Glutamatergic neuron (in vitro differentiated cells): ENCODE measurements at regions not wholly inside any gene's neighbourhood (a gene's known extent, or its start where the extent isn't known, plus 50 kb on each side); places are given as distances from the start of the nearest gene placed in this dataset.

Experiments
- DNase-seq: peaks from one replicate; pipeline ENCODE4 v3.0.0; 2022
- H3K27ac Mint-ChIP-seq: one replicate; pipeline ENCODE4 v1.8.0; 2020; ENCODE audit warnings: mild to moderate bottlenecking, mixed read lengths, inconsistent platforms; ENCODE audit not compliant: unreplicated experiment
- H3K27me3 Mint-ChIP-seq: one replicate; pipeline ENCODE4 v1.8.0; 2020; ENCODE audit warnings: mild to moderate bottlenecking, moderate library complexity, mixed read lengths, inconsistent platforms; ENCODE audit not compliant: unreplicated experiment
- H3K36me3 Mint-ChIP-seq: one replicate; pipeline ENCODE4 v1.8.0; 2020; ENCODE audit warnings: mild to moderate bottlenecking, mixed read lengths, inconsistent platforms; ENCODE audit not compliant: unreplicated experiment
- H3K4me1 Mint-ChIP-seq: one replicate; pipeline ENCODE4 v1.8.0; 2020; ENCODE audit warnings: mild to moderate bottlenecking, low read depth, mixed read lengths, inconsistent platforms; ENCODE audit not compliant: unreplicated experiment
- H3K4me3 Mint-ChIP-seq: one replicate; pipeline ENCODE4 v1.8.0; 2020; ENCODE audit warnings: mild to moderate bottlenecking, mixed read lengths, inconsistent platforms; ENCODE audit not compliant: unreplicated experiment
- H3K9me3 Mint-ChIP-seq: one replicate; pipeline ENCODE4 v1.8.0; 2020; ENCODE audit warnings: mild to moderate bottlenecking, moderate library complexity, mixed read lengths, inconsistent platforms; ENCODE audit not compliant: unreplicated experiment
- CTCF ChIP-seq: fragments of 200-600 bp; sonication (generic); IDR thresholded peaks from one replicate; pipeline ENCODE4 v1.5.0; 2021; ENCODE audit not compliant: partially characterized antibody, unreplicated experiment

GRCh38 chr13:54387625-54388024 is 1359.0 kb downstream of the OLFM4 start:
- Mint-ChIP-seq H3K4me3 (no peak overlapping the region), H3K27me3 (no peaks in the 10 kb centered on the region), H3K27ac (no peak overlapping the region), H3K4me1 (no peaks in the 10 kb centered on the region), H3K36me3 (peaks cover 5% of the 10 kb centered on the region), H3K9me3 (no peaks in the 10 kb centered on the region)
- no peak for TF ChIP-seq CTCF
- DNase-seq = no peak

GRCh38 chr13:54390841-54391240 is 1362.2 kb downstream of the OLFM4 start:
- no peaks in the 10 kb centered on the region for H3K4me1 Mint-ChIP-seq
- no peaks in the 10 kb centered on the region for H3K27me3 Mint-ChIP-seq
- no peak for TF ChIP-seq CTCF
- no peak for DNase-seq
- H3K4me3 Mint-ChIP-seq = no peak overlapping the region
- H3K9me3 Mint-ChIP-seq = no peaks in the 10 kb centered on the region
- H3K27ac Mint-ChIP-seq = no peak overlapping the region
- H3K36me3 Mint-ChIP-seq = peaks cover 5% of the 10 kb centered on the region

GRCh38 chr13:54394085-54394700 is 1365.6 kb downstream of the OLFM4 start:
- DNase-seq = no peak
- Mint-ChIP-seq H3K4me3 (no peak overlapping the region), H3K36me3 (no peaks in the 10 kb centered on the region), H3K9me3 (no peaks in the 10 kb centered on the region), H3K4me1 (no peaks in the 10 kb centered on the region), H3K27ac (no peak overlapping the region), H3K27me3 (no peaks in the 10 kb centered on the region)
- TF ChIP-seq CTCF = no peak

- no peak for DNase-seq
- no peak overlapping the region for H3K27ac Mint-ChIP-seq
- H3K36me3 Mint-ChIP-seq = no peaks in the 10 kb centered on the region
- H3K4me3 Mint-ChIP-seq = no peak overlapping the region
- H3K9me3 Mint-ChIP-seq = no peaks in the 10 kb centered on the region
- no peaks in the 10 kb centered on the region for H3K27me3 Mint-ChIP-seq
- no peak for TF ChIP-seq CTCF
- H3K4me1 Mint-ChIP-seq = no peaks in the 10 kb centered on the region
Observed at GRCh38 chr13:54394908-54395307, 1366.3 kb downstream of the OLFM4 start.

- no peak for DNase-seq
- Mint-ChIP-seq H3K4me1 (no peaks in the 10 kb centered on the region), H3K9me3 (no peaks in the 10 kb centered on the region), H3K4me3 (no peak overlapping the region), H3K27ac (no peak overlapping the region), H3K36me3 (no peaks in the 10 kb centered on the region), H3K27me3 (no peaks in the 10 kb centered on the region)
- no peak for TF ChIP-seq CTCF
Observed at GRCh38 chr13:54402495-54402894, 1373.9 kb downstream of the OLFM4 start.
